Endothelial cell of umbilical vein (primary cell): ENCODE measurements at regions not wholly inside any gene's neighbourhood (a gene's known extent, or its start where the extent isn't known, plus 50 kb on each side); places are given as distances from the start of the nearest gene placed in this dataset.

Experiments
- BruUV-seq: library from RNA; stranded (reverse); fragments of 400-500 nt; replicated peaks from 2 replicates; lab custom pipeline; 2021; lab: Mats Ljungman, UMichigan
- CTCF ChIA-PET: fragments of 300-600, 350-600 bp; sonication (Branson Sonifier 250); formaldehyde crosslinking; loops from one replicate; lab custom pipeline; 2021; ENCODE audit warnings: antibody characterized with exemption, inconsistent platforms; lab: Charles Lee
- POLR2A ChIA-PET: fragments of 300-600, 350-600 bp; sonication (Branson Sonifier 250); formaldehyde crosslinking; loops from one replicate; lab custom pipeline; 2021; ENCODE audit warnings: antibody characterized with exemption, inconsistent platforms; lab: Charles Lee
- DNase-seq: peaks from one replicate; pipeline ENCODE4 v3.0.0-alpha.2; 2011; ENCODE audit warnings: low read depth, low spot score
- FAIRE-seq: peaks from 2 replicates; lab custom pipeline; 2011; peaks lifted over from hg19 to GRCh38; lab: Jason Lieb, UNC
- H2AFZ ChIP-seq: 2 replicates; pipeline ENCODE4 v1.6.0; 2012; ENCODE audit warnings: low read depth, low read length, control low read depth, inconsistent platforms
- H3K27ac ChIP-seq: 2 replicates; pipeline ENCODE4 v1.5.1; 2011; ENCODE audit warnings: low read depth, mild to moderate bottlenecking, control low read depth, low read length, moderate library complexity; ENCODE audit not compliant: insufficient read depth
- H3K27me3 ChIP-seq, 2 experiments: 2 replicates each; pipeline versions ENCODE4 v1.6.0 to v1.6.1; 2011; ENCODE audit warnings: low read length in 2 of 2, mixed read lengths in 1 of 2; ENCODE audit not compliant: control insufficient read depth in 2 of 2, insufficient read depth in 2 of 2
- H3K36me3 ChIP-seq, 2 experiments: 2 replicates in 1 of 2; 3 replicates in 1 of 2; pipeline ENCODE4 v1.5.1; 2011; ENCODE audit warnings: low read length in 2 of 2, mild to moderate bottlenecking in 1 of 2, moderate library complexity in 1 of 2; ENCODE audit not compliant: control insufficient read depth in 2 of 2, insufficient read depth in 2 of 2; ENCODE audit errors: extremely low read depth in 1 of 2
- H3K4me1 ChIP-seq: 3 replicates; pipeline ENCODE4 v1.5.1; 2011; ENCODE audit warnings: mild to moderate bottlenecking, low read length; ENCODE audit not compliant: control insufficient read depth, insufficient read depth; ENCODE audit errors: extremely low read depth
- H3K4me2 ChIP-seq: 2 replicates; pipeline ENCODE4 v1.6.1; 2011; ENCODE audit warnings: low read length, control low read depth, mixed read lengths; ENCODE audit not compliant: insufficient read depth
- H3K4me3 ChIP-seq, 3 experiments: fragments of 200-600 bp in 1 of 3; sonication (generic), shearing (Covaris generic) in 1 of 3; replicated peaks in 1 of 3; 2 replicates each; pipeline ENCODE4 v1.5.1; 2011 to 2016; ENCODE audit warnings: control low read depth in 3 of 3, low read length in 3 of 3, mild to moderate bottlenecking in 2 of 3, inconsistent platforms in 1 of 3, low read depth in 1 of 3, moderate library complexity in 1 of 3; ENCODE audit not compliant: insufficient read depth in 1 of 3
- H3K79me2 ChIP-seq: 2 replicates; pipeline ENCODE4 v1.6.0; 2012; ENCODE audit warnings: low read length, inconsistent platforms; ENCODE audit not compliant: control insufficient read depth, insufficient read depth
- H3K9ac ChIP-seq: replicated peaks from 2 replicates; pipeline ENCODE3; 2011; ENCODE audit warnings: low read length, control low read depth; ENCODE audit not compliant: insufficient read depth; ENCODE audit errors: extremely low read depth
- H3K9me1 ChIP-seq: replicated peaks from 3 replicates; pipeline ENCODE4 v1.6.0; 2011; ENCODE audit warnings: mild to moderate bottlenecking, low read length; ENCODE audit not compliant: control insufficient read depth, insufficient read depth; ENCODE audit errors: extremely low read depth
- H3K9me3 ChIP-seq: replicated peaks from 2 replicates; pipeline ENCODE4 v1.5.1; 2012; ENCODE audit warnings: low read length, inconsistent platforms; ENCODE audit not compliant: control insufficient read depth, insufficient read depth
- H4K20me1 ChIP-seq: replicated peaks from 2 replicates; pipeline ENCODE3; 2011; ENCODE audit warnings: mild to moderate bottlenecking, low read length; ENCODE audit not compliant: control insufficient read depth, insufficient read depth; ENCODE audit errors: extremely low read depth
- EZH2 ChIP-seq: IDR thresholded peaks from 2 replicates; pipeline ENCODE4 v1.6.1; 2012; ENCODE audit warnings: borderline replicate concordance, low read depth, mild to moderate bottlenecking, moderate library complexity, low read length, inconsistent platforms; ENCODE audit not compliant: severe bottlenecking
- FOS ChIP-seq: IDR thresholded peaks from 2 replicates; pipeline ENCODE4 v1.6.1; 2011; ENCODE audit warnings: mild to moderate bottlenecking, low read length, moderate library complexity, borderline replicate concordance; ENCODE audit not compliant: insufficient read depth
- GATA2 ChIP-seq: IDR thresholded peaks from 2 replicates; pipeline ENCODE4 v1.7.0; 2011; ENCODE audit warnings: low read depth, mild to moderate bottlenecking, moderate library complexity, mixed read lengths, low read length; ENCODE audit not compliant: insufficient read length, insufficient read depth
- JUN ChIP-seq: IDR thresholded peaks from 2 replicates; pipeline ENCODE4 v1.6.1; 2011; ENCODE audit warnings: borderline replicate concordance, low read depth; ENCODE audit not compliant: insufficient read length, insufficient read depth
- MYC ChIP-seq: IDR thresholded peaks from one replicate; pipeline ENCODE4 v1.6.1; 2011; ENCODE audit warnings: mild to moderate bottlenecking, low read depth, low read length
- POLR2A ChIP-seq: IDR thresholded peaks from 2 replicates; pipeline ENCODE4 v1.6.1; 2012; ENCODE audit warnings: low read depth, mild to moderate bottlenecking, control low read depth, low read length
- POLR2AphosphoS5 ChIP-seq: IDR thresholded peaks from 2 replicates; pipeline ENCODE4 v1.6.1; 2012; ENCODE audit warnings: low read depth, mild to moderate bottlenecking, control low read depth, low read length, moderate library complexity; ENCODE audit not compliant: insufficient read depth
- dilution Hi-C: fragments of 300-500 bp; cut with MboI; formaldehyde crosslinking; loops from one replicate; pipeline ENCODE4 v1.15.0; 2019; ENCODE audit warnings: low sequenced_read_pairs; ENCODE audit not compliant: extremely low pct_ligation_motif_present
- intact Hi-C: fragments of 100-400 bp; cut with micrococcal nuclease; formaldehyde crosslinking; loops from one replicate; pipeline ENCODE4 v1.10.0; 2022
- TF ChIP-seq, protein P1 (sequence below), 2 donors: IDR thresholded peaks; 1 replicate in 1 of 2; 2 replicates in 1 of 2; pipeline ENCODE4 v1.5.1; 2011; ENCODE audit warnings: low read length in 2 of 2, mild to moderate bottlenecking in 2 of 2, moderate library complexity in 2 of 2, control low read depth in 1 of 2, inconsistent platforms in 1 of 2, low read depth in 1 of 2; ENCODE audit not compliant: insufficient read depth in 1 of 2; ENCODE audit errors: extremely low read depth in 1 of 2
- TF ChIP-seq, protein P2 (sequence below): IDR thresholded peaks from 2 replicates; pipeline ENCODE4 v1.6.1; 2011; ENCODE audit not compliant: insufficient read depth, insufficient read length

DNA sequence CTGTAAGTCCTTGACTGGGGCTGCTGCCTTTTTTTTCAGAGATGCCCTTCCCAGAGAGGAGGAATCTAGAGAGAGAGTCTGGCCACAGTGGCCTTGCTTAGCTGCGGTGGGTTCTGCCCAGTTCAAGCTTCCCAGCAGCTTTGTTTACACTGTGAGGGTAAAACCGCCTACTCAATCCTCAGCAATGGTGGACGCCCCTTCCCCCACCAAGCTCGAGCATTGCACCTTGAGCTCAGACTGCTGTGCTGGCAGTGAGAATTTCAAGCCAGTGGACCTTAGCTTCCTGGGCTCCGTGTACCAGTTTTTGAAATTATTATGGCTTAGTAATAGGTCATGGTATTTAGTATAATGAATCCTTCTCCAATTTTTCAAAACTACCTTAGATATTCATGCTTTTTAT lies 395.4 kb downstream of the NPIPA7 start:
- dilution Hi-C loops, result no loop called here
- TF ChIP-seq POLR2AphosphoS5, result no peak
- TF ChIP-seq, protein P1, sequence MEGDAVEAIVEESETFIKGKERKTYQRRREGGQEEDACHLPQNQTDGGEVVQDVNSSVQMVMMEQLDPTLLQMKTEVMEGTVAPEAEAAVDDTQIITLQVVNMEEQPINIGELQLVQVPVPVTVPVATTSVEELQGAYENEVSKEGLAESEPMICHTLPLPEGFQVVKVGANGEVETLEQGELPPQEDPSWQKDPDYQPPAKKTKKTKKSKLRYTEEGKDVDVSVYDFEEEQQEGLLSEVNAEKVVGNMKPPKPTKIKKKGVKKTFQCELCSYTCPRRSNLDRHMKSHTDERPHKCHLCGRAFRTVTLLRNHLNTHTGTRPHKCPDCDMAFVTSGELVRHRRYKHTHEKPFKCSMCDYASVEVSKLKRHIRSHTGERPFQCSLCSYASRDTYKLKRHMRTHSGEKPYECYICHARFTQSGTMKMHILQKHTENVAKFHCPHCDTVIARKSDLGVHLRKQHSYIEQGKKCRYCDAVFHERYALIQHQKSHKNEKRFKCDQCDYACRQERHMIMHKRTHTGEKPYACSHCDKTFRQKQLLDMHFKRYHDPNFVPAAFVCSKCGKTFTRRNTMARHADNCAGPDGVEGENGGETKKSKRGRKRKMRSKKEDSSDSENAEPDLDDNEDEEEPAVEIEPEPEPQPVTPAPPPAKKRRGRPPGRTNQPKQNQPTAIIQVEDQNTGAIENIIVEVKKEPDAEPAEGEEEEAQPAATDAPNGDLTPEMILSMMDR (IDR thresholded peaks at IDR 0.05; ENCODE audit: extremely low read depth in 1 of 2, insufficient read depth in 1 of 2, low read depth in 1 of 2, low read length in 2 of 2), result no peak
- Histone ChIP-seq H3K4me2 (no peak overlapping the region), H4K20me1 (no peaks in the 10 kb centered on the region), H3K27ac (no peak overlapping the region), H3K9ac (no peak overlapping the region), H3K79me2 (no peaks in the 10 kb centered on the region), H3K9me1 (no peaks in the 10 kb centered on the region), H3K4me1 (no peaks in the 10 kb centered on the region), H3K36me3 (no peaks in the 10 kb centered on the region), H3K9me3 (no peaks in the 10 kb centered on the region), H3K27me3 (no peaks in the 10 kb centered on the region), H2AFZ (no peak overlapping the region), H3K4me3 (no peak overlapping the region)
- no TSS peak for BruUV-seq
- DNase-seq, result no peak
- POLR2A ChIA-PET, result no interaction called here
- FAIRE-seq, result no peak
- CTCF ChIA-PET, result no interaction called here
- intact Hi-C loops, result no loop called here

DNA sequence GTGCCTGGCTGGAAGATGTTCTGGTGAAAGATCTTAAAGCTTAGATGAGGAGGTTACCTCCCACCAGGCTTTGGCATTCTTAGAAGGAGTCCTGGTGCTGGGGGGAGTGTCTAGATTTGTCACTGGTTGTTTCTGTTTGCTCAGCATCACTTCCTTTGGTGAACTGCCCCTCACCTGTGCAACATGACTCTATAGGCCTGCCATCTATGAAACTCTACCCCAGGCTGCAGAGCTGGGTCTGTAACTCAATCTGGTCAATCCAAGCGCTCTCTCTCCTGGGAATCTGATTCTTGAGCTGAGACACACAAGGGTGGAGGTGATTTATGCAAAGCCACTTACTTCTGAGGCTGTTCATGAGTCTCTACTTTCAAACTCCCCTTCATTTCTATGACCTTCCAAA lies 399.4 kb downstream of the NPIPA7 start:
- no peaks in the 10 kb centered on the region for H3K79me2 ChIP-seq
- BruUV-seq, result no TSS peak
- no peaks in the 10 kb centered on the region for H4K20me1 ChIP-seq
- DNase-seq, result no peak
- no peaks in the 10 kb centered on the region for H3K9me3 ChIP-seq
- dilution Hi-C loops (no loop called here), intact Hi-C loops (no loop called here)
- no peaks in the 10 kb centered on the region for H3K36me3 ChIP-seq
- no peak overlapping the region for H3K4me3 ChIP-seq
- no peaks in the 10 kb centered on the region for H3K27me3 ChIP-seq
- H3K4me2 ChIP-seq, result no peak overlapping the region
- ChIA-PET CTCF (no interaction called here), POLR2A (no interaction called here)
- TF ChIP-seq, protein P1 (IDR thresholded peaks at IDR 0.05; ENCODE audit: extremely low read depth in 1 of 2, insufficient read depth in 1 of 2, low read depth in 1 of 2, low read length in 2 of 2), result no peak
- TF ChIP-seq POLR2A (no peak), MYC (no peak), POLR2AphosphoS5 (no peak), FOS (no peak), GATA2 (no peak), JUN (no peak), EZH2 (no peak)
- TF ChIP-seq, protein P2, sequence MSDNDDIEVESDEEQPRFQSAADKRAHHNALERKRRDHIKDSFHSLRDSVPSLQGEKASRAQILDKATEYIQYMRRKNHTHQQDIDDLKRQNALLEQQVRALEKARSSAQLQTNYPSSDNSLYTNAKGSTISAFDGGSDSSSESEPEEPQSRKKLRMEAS, result no peak
- H2AFZ ChIP-seq, result no peak overlapping the region
- H3K9ac ChIP-seq, result no peak overlapping the region
- no peak overlapping the region for H3K27ac ChIP-seq
- H3K4me1 ChIP-seq, result no peaks in the 10 kb centered on the region
- FAIRE-seq, result no peak
- no peaks in the 10 kb centered on the region for H3K9me1 ChIP-seq
